ENCODE measurements at regions not wholly inside any gene's neighbourhood (a gene's known extent, or its start where the extent isn't known, plus 50 kb on each side); places are given as distances from the start of the nearest gene placed in this dataset.
"Not testable (repeated sequence)": the region's sequence is repeated elsewhere in the genome, so short reads cannot be mapped to it uniquely, and the experiment has no call there.

DNA sequence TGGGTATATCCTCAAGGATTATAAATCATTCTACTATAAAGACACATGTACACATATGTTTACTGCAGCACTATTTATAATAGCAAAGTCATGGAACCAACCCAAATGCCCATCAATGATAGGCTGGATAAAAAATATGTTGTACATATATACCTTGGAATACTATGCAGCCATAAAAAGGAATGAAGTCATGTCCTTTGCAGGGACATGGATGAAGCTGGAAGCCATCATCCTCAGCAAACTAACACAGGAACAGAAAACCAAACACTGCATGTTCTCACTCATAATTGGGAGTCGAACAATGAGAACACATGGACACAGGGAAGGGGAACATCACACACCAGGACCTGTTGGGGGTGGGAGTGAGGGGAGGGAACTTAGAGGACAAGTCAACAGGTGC, 715.0 kb upstream of the ADGRB3 start:
- TF ChIP-seq CHD2 (IDR thresholded peaks at IDR 0.05; ENCODE audit: low read length, partially characterized antibody); HEYL (CRISPR knock-in tag; IDR thresholded peaks at IDR 0.05); POLR2A (IDR thresholded peaks at IDR 0.05; ENCODE audit: low read length); RFX5 (IDR thresholded peaks at IDR 0.05); SREBF2 (IDR thresholded peaks at IDR 0.05); CEBPB (IDR thresholded peaks at IDR 0.05); JUN (IDR thresholded peaks at IDR 0.05); POLR2AphosphoS2 (conservative IDR thresholded peaks at IDR 0.05; ENCODE audit: low read length): not testable (repeated sequence)
- TF ChIP-seq, protein P1, sequence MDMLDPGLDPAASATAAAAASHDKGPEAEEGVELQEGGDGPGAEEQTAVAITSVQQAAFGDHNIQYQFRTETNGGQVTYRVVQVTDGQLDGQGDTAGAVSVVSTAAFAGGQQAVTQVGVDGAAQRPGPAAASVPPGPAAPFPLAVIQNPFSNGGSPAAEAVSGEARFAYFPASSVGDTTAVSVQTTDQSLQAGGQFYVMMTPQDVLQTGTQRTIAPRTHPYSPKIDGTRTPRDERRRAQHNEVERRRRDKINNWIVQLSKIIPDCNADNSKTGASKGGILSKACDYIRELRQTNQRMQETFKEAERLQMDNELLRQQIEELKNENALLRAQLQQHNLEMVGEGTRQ (IDR thresholded peaks at IDR 0.05): not testable (repeated sequence)
- TF ChIP-seq, protein P2, sequence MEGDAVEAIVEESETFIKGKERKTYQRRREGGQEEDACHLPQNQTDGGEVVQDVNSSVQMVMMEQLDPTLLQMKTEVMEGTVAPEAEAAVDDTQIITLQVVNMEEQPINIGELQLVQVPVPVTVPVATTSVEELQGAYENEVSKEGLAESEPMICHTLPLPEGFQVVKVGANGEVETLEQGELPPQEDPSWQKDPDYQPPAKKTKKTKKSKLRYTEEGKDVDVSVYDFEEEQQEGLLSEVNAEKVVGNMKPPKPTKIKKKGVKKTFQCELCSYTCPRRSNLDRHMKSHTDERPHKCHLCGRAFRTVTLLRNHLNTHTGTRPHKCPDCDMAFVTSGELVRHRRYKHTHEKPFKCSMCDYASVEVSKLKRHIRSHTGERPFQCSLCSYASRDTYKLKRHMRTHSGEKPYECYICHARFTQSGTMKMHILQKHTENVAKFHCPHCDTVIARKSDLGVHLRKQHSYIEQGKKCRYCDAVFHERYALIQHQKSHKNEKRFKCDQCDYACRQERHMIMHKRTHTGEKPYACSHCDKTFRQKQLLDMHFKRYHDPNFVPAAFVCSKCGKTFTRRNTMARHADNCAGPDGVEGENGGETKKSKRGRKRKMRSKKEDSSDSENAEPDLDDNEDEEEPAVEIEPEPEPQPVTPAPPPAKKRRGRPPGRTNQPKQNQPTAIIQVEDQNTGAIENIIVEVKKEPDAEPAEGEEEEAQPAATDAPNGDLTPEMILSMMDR (IDR thresholded peaks at IDR 0.05): not testable (repeated sequence)
- TF ChIP-seq, protein P3, sequence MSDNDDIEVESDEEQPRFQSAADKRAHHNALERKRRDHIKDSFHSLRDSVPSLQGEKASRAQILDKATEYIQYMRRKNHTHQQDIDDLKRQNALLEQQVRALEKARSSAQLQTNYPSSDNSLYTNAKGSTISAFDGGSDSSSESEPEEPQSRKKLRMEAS (IDR thresholded peaks at IDR 0.05): not testable (repeated sequence)
- TF ChIP-seq, protein P4, sequence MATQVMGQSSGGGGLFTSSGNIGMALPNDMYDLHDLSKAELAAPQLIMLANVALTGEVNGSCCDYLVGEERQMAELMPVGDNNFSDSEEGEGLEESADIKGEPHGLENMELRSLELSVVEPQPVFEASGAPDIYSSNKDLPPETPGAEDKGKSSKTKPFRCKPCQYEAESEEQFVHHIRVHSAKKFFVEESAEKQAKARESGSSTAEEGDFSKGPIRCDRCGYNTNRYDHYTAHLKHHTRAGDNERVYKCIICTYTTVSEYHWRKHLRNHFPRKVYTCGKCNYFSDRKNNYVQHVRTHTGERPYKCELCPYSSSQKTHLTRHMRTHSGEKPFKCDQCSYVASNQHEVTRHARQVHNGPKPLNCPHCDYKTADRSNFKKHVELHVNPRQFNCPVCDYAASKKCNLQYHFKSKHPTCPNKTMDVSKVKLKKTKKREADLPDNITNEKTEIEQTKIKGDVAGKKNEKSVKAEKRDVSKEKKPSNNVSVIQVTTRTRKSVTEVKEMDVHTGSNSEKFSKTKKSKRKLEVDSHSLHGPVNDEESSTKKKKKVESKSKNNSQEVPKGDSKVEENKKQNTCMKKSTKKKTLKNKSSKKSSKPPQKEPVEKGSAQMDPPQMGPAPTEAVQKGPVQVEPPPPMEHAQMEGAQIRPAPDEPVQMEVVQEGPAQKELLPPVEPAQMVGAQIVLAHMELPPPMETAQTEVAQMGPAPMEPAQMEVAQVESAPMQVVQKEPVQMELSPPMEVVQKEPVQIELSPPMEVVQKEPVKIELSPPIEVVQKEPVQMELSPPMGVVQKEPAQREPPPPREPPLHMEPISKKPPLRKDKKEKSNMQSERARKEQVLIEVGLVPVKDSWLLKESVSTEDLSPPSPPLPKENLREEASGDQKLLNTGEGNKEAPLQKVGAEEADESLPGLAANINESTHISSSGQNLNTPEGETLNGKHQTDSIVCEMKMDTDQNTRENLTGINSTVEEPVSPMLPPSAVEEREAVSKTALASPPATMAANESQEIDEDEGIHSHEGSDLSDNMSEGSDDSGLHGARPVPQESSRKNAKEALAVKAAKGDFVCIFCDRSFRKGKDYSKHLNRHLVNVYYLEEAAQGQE (IDR thresholded peaks at IDR 0.05): not testable (repeated sequence)

Data from A549 (cell line).